ENCODE measurements at regions not wholly inside any gene's neighbourhood (a gene's known extent, or its start where the extent isn't known, plus 50 kb on each side); places are given as distances from the start of the nearest gene placed in this dataset.

GRCh38 chr1:196007763-196008162 lies 600.5 kb downstream of the KCNT2 start:
- Histone ChIP-seq H3K27ac (ENCODE audit: low read depth, low read length) (no peak overlapping the region), H3K4me2 (ENCODE audit: low read length) (no peak overlapping the region), H3K9me3 (ENCODE audit: control insufficient read depth in 1 of 2, insufficient read depth in 1 of 2, low read depth in 1 of 2, low read length in 2 of 2) (no peaks in the 10 kb centered on the region), H3K9ac (ENCODE audit: low read length) (no peak overlapping the region), H3K27me3 (ENCODE audit: insufficient read depth, low read length) (no peaks in the 10 kb centered on the region), H3K36me3 (ENCODE audit: control insufficient read depth in 1 of 2, insufficient read depth in 2 of 2, low read length in 2 of 2) (no peaks in the 10 kb centered on the region), H4K20me1 (ENCODE audit: insufficient read depth) (no peaks in the 10 kb centered on the region), H3K4me1 (ENCODE audit: control insufficient read depth in 1 of 2, insufficient read depth in 2 of 2, low read length in 2 of 2) (no peaks in the 10 kb centered on the region), H3K79me2 (ENCODE audit: insufficient read depth, low read length) (no peaks in the 10 kb centered on the region), H2AFZ (ENCODE audit: low read depth, low read length, poor library complexity, severe bottlenecking) (no peak overlapping the region), H3K9me2 (ENCODE audit: insufficient read depth) (no peaks in the 10 kb centered on the region), H3K4me3 (replicated peaks in 1 of 2; ENCODE audit: low read depth in 1 of 2, low read length in 2 of 2) (no peak overlapping the region)
- ATAC-seq: no peak
- intact Hi-C loops (cut with micrococcal nuclease): no loop called here
- ChIA-PET POLR2A (no interaction called here), CTCF (no interaction called here), RAD21 (ENCODE audit: low non-redundant PET in 1 of 2, low total read pairs in 2 of 2, uncharacterized antibody in 2 of 2, unreplicated experiment in 2 of 2) (no interaction called here)
- TF ChIP-seq MAX (IDR thresholded peaks at IDR 0.05): no peak
- TF ChIP-seq YY1 (IDR thresholded peaks at IDR 0.05; ENCODE audit: extremely low read depth, insufficient replicate concordance, low read depth, low read length): no peak
- TF ChIP-seq POLR2A (IDR thresholded peaks at IDR 0.05; ENCODE audit: borderline replicate concordance, extremely low read depth, insufficient read depth, insufficient read length): no peak
- TF ChIP-seq EZH2 (IDR thresholded peaks at IDR 0.05): no peak
- BruUV-seq (replicated peaks): no TSS peak
- no peak for DNase-seq (ENCODE audit: low read depth, low spot score)

DNA sequence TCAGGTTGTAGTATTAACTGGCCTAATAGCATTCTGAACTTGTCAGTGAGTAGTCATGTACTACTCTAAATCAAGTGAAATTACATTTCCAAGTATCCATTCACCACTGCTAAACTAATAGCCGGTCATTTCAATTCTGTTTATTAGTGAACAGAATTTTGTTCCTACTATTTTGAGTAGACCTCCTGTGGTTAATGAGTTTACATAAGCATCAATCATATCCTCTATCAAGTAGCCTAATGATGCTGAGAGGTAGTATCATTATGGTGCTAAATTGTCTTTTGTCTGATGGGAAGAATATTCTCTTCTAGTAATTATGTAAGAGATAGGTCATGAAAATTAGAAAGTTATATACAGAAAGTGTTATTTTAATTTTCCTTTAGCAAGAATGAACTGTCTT lies 602.8 kb downstream of the KCNT2 start:
- H3K4me3 ChIP-seq (replicated peaks in 1 of 2; ENCODE audit: low read depth in 1 of 2, low read length in 2 of 2): no peak overlapping the region
- DNase-seq (ENCODE audit: low read depth, low spot score) (no peak), ATAC-seq (no peak)
- H2AFZ ChIP-seq (ENCODE audit: low read depth, low read length, poor library complexity, severe bottlenecking): no peak overlapping the region
- POLR2A ChIA-PET: no interaction called here
- BruUV-seq (replicated peaks): no TSS peak
- H4K20me1 ChIP-seq (ENCODE audit: insufficient read depth): no peaks in the 10 kb centered on the region
- H3K36me3 ChIP-seq (ENCODE audit: control insufficient read depth in 1 of 2, insufficient read depth in 2 of 2, low read length in 2 of 2): no peaks in the 10 kb centered on the region
- intact Hi-C loops (cut with micrococcal nuclease): no loop called here
- CTCF ChIA-PET: no interaction called here
- H3K9me2 ChIP-seq (ENCODE audit: insufficient read depth): no peaks in the 10 kb centered on the region
- no peak for TF ChIP-seq SRF (IDR thresholded peaks at IDR 0.05; ENCODE audit: low read depth)
- no peak for TF ChIP-seq MAX (IDR thresholded peaks at IDR 0.05)
- TF ChIP-seq ZFX (IDR thresholded peaks at IDR 0.05): no peak
- no peak for TF ChIP-seq FOSL1 (IDR thresholded peaks at IDR 0.05; ENCODE audit: low read depth)
- no peak for TF ChIP-seq RAD21 (IDR thresholded peaks at IDR 0.05; ENCODE audit: low read depth)
- TF ChIP-seq EGR1 (IDR thresholded peaks at IDR 0.05; ENCODE audit: low read depth): no peak
- no peak for TF ChIP-seq YY1 (IDR thresholded peaks at IDR 0.05; ENCODE audit: extremely low read depth, insufficient replicate concordance, low read depth, low read length)
- no peak for TF ChIP-seq ZNF274 (IDR thresholded peaks at IDR 0.05; ENCODE audit: low read depth, low read length)
- no peak for TF ChIP-seq CTCF (IDR thresholded peaks at IDR 0.05 in 2 of 3, conservative IDR thresholded peaks at IDR 0.05 in 1 of 3; ENCODE audit: borderline replicate concordance in 1 of 3, insufficient read depth in 1 of 3, low read depth in 2 of 3, low read length in 2 of 3)
- TF ChIP-seq JUND (IDR thresholded peaks at IDR 0.05): no peak
- TF ChIP-seq TCF7L2 (IDR thresholded peaks at IDR 0.05; ENCODE audit: borderline replicate concordance, extremely low read depth, insufficient read depth, insufficient read length): no peak
- no peak for TF ChIP-seq EZH2phosphoT487 (IDR thresholded peaks at IDR 0.05; ENCODE audit: borderline replicate concordance)
- no peak for TF ChIP-seq ELF1 (IDR thresholded peaks at IDR 0.05; ENCODE audit: borderline replicate concordance, low read depth)
- TF ChIP-seq SIN3A (IDR thresholded peaks at IDR 0.05; ENCODE audit: low read depth): no peak
- TF ChIP-seq POLR2A (IDR thresholded peaks at IDR 0.05; ENCODE audit: borderline replicate concordance, extremely low read depth, insufficient read depth, insufficient read length): no peak
- TF ChIP-seq SP1 (IDR thresholded peaks at IDR 0.05; ENCODE audit: low read depth): no peak
- TF ChIP-seq POLR2AphosphoS5 (IDR thresholded peaks at IDR 0.05; ENCODE audit: low read depth, low read length): no peak
- RAD21 ChIA-PET (ENCODE audit: low non-redundant PET in 1 of 2, low total read pairs in 2 of 2, uncharacterized antibody in 2 of 2, unreplicated experiment in 2 of 2): no interaction called here
- H3K79me2 ChIP-seq (ENCODE audit: insufficient read depth, low read length): no peaks in the 10 kb centered on the region
- H3K9ac ChIP-seq (ENCODE audit: low read length): no peak overlapping the region
- no peaks in the 10 kb centered on the region for H3K4me1 ChIP-seq (ENCODE audit: control insufficient read depth in 1 of 2, insufficient read depth in 2 of 2, low read length in 2 of 2)
- no peaks in the 10 kb centered on the region for H3K9me3 ChIP-seq (ENCODE audit: control insufficient read depth in 1 of 2, insufficient read depth in 1 of 2, low read depth in 1 of 2, low read length in 2 of 2)
- H3K4me2 ChIP-seq (ENCODE audit: low read length): no peak overlapping the region
- no peak overlapping the region for H3K27ac ChIP-seq (ENCODE audit: low read depth, low read length)
- H3K27me3 ChIP-seq (ENCODE audit: insufficient read depth, low read length): no peaks in the 10 kb centered on the region

Measured in HCT116 (cell line).